ENCODE measurements at regions not wholly inside any gene's neighbourhood (a gene's known extent, or its start where the extent isn't known, plus 50 kb on each side); places are given as distances from the start of the nearest gene placed in this dataset.

GRCh38 chr2:185441486-185442005 is 297.1 kb upstream of the FSIP2 start:
- DNase-seq (ENCODE audit: low read depth) (no peak), FAIRE-seq (no peak)
- no peak overlapping the region for H3K4me3 ChIP-seq (ENCODE audit: insufficient read depth, low read depth, low read length)
- no peaks in the 10 kb centered on the region for H3K9me3 ChIP-seq (ENCODE audit: insufficient read depth, low read depth, low read length)
- H3K9me3 Mint-ChIP-seq (ENCODE audit: unreplicated experiment): no peaks in the 10 kb centered on the region
- no peak overlapping the region for H3K9ac ChIP-seq (ENCODE audit: low read length)
- no peaks in the 10 kb centered on the region for H3K4me1 ChIP-seq (ENCODE audit: insufficient read depth, low read length)
- no peaks in the 10 kb centered on the region for H3K36me3 ChIP-seq (ENCODE audit: insufficient read depth, low read length)
- no peak overlapping the region for H2AFZ ChIP-seq (ENCODE audit: low read depth, low read length)
- H3K36me3 Mint-ChIP-seq (ENCODE audit: low read depth, unreplicated experiment): no peaks in the 10 kb centered on the region
- no peaks in the 10 kb centered on the region for H3K27me3 Mint-ChIP-seq (ENCODE audit: low read depth, unreplicated experiment)
- no peaks in the 10 kb centered on the region for H3K4me1 Mint-ChIP-seq (ENCODE audit: low read depth, unreplicated experiment)
- no peak overlapping the region for H3K27ac ChIP-seq (ENCODE audit: low read depth, low read length)
- TF ChIP-seq EZH2 (IDR thresholded peaks at IDR 0.05; ENCODE audit: insufficient read depth, low read length) (no peak), CTCF (IDR thresholded peaks at IDR 0.05; ENCODE audit: insufficient read depth, low read depth, low read length) (no peak)
- no peak overlapping the region for H3K4me3 Mint-ChIP-seq (ENCODE audit: unreplicated experiment)
- H3K27ac Mint-ChIP-seq (ENCODE audit: unreplicated experiment): no peak overlapping the region
- no peaks in the 10 kb centered on the region for H3K27me3 ChIP-seq (ENCODE audit: insufficient read depth, low read length)
- no peaks in the 10 kb centered on the region for H3K79me2 ChIP-seq (ENCODE audit: insufficient read depth, low read length)
- H3K4me2 ChIP-seq (ENCODE audit: low read length): no peak overlapping the region
- H4K20me1 ChIP-seq (ENCODE audit: insufficient read depth, low read length): no peaks in the 10 kb centered on the region

GRCh38 chr2:185456517-185456916 is 282.1 kb upstream of the FSIP2 start:
- H2AFZ ChIP-seq (ENCODE audit: low read depth, low read length): no peak overlapping the region
- Mint-ChIP-seq H3K9me3 (ENCODE audit: unreplicated experiment) (peaks cover 1% of the 10 kb centered on the region), H3K36me3 (ENCODE audit: low read depth, unreplicated experiment) (no peaks in the 10 kb centered on the region), H3K27me3 (ENCODE audit: low read depth, unreplicated experiment) (no peaks in the 10 kb centered on the region), H3K27ac (ENCODE audit: unreplicated experiment) (no peak overlapping the region), H3K4me1 (ENCODE audit: low read depth, unreplicated experiment) (no peaks in the 10 kb centered on the region), H3K4me3 (ENCODE audit: unreplicated experiment) (no peak overlapping the region)
- no peak overlapping the region for H3K4me3 ChIP-seq (ENCODE audit: insufficient read depth, low read depth, low read length)
- H3K27me3 ChIP-seq (ENCODE audit: insufficient read depth, low read length): no peaks in the 10 kb centered on the region
- FAIRE-seq (no peak), DNase-seq (ENCODE audit: low read depth) (peak; percentile 96)
- H3K27ac ChIP-seq (ENCODE audit: low read depth, low read length): no peak overlapping the region
- TF ChIP-seq EZH2 (IDR thresholded peaks at IDR 0.05; ENCODE audit: insufficient read depth, low read length) (no peak), CTCF (IDR thresholded peaks at IDR 0.05; ENCODE audit: insufficient read depth, low read depth, low read length) (no peak)
- H3K79me2 ChIP-seq (ENCODE audit: insufficient read depth, low read length): no peaks in the 10 kb centered on the region
- no peak overlapping the region for H3K4me2 ChIP-seq (ENCODE audit: low read length)
- no peaks in the 10 kb centered on the region for H3K4me1 ChIP-seq (ENCODE audit: insufficient read depth, low read length)
- H4K20me1 ChIP-seq (ENCODE audit: insufficient read depth, low read length): no peaks in the 10 kb centered on the region
- H3K36me3 ChIP-seq (ENCODE audit: insufficient read depth, low read length): no peaks in the 10 kb centered on the region
- no peak overlapping the region for H3K9ac ChIP-seq (ENCODE audit: low read length)
- H3K9me3 ChIP-seq (ENCODE audit: insufficient read depth, low read depth, low read length): no peaks in the 10 kb centered on the region

GRCh38 chr2:185463481-185463880 is 275.1 kb upstream of the FSIP2 start:
- no peak overlapping the region for H3K27ac Mint-ChIP-seq (ENCODE audit: unreplicated experiment)
- Histone ChIP-seq H3K27ac (ENCODE audit: low read depth, low read length) (no peak overlapping the region), H3K27me3 (ENCODE audit: insufficient read depth, low read length) (no peaks in the 10 kb centered on the region), H3K9me3 (ENCODE audit: insufficient read depth, low read depth, low read length) (no peaks in the 10 kb centered on the region), H3K4me1 (ENCODE audit: insufficient read depth, low read length) (no peaks in the 10 kb centered on the region), H3K79me2 (ENCODE audit: insufficient read depth, low read length) (no peaks in the 10 kb centered on the region), H3K4me3 (ENCODE audit: insufficient read depth, low read depth, low read length) (no peak overlapping the region), H3K36me3 (ENCODE audit: insufficient read depth, low read length) (no peaks in the 10 kb centered on the region), H4K20me1 (ENCODE audit: insufficient read depth, low read length) (no peaks in the 10 kb centered on the region), H2AFZ (ENCODE audit: low read depth, low read length) (no peak overlapping the region), H3K4me2 (ENCODE audit: low read length) (no peak overlapping the region), H3K9ac (ENCODE audit: low read length) (no peak overlapping the region)
- no peak overlapping the region for H3K4me3 Mint-ChIP-seq (ENCODE audit: unreplicated experiment)
- H3K9me3 Mint-ChIP-seq (ENCODE audit: unreplicated experiment): peaks cover 3% of the 10 kb centered on the region
- H3K36me3 Mint-ChIP-seq (ENCODE audit: low read depth, unreplicated experiment): no peaks in the 10 kb centered on the region
- DNase-seq (ENCODE audit: low read depth): no peak
- H3K4me1 Mint-ChIP-seq (ENCODE audit: low read depth, unreplicated experiment): no peaks in the 10 kb centered on the region
- no peak for FAIRE-seq
- H3K27me3 Mint-ChIP-seq (ENCODE audit: low read depth, unreplicated experiment): no peaks in the 10 kb centered on the region
- TF ChIP-seq CTCF (IDR thresholded peaks at IDR 0.05; ENCODE audit: insufficient read depth, low read depth, low read length): no peak
- no peak for TF ChIP-seq EZH2 (IDR thresholded peaks at IDR 0.05; ENCODE audit: insufficient read depth, low read length)
